ENCODE measurements at regions not wholly inside any gene's neighbourhood (a gene's known extent, or its start where the extent isn't known, plus 50 kb on each side); places are given as distances from the start of the nearest gene placed in this dataset.
"Not testable (repeated sequence)": the region's sequence is repeated elsewhere in the genome, so short reads cannot be mapped to it uniquely, and the experiment has no call there.

DNA sequence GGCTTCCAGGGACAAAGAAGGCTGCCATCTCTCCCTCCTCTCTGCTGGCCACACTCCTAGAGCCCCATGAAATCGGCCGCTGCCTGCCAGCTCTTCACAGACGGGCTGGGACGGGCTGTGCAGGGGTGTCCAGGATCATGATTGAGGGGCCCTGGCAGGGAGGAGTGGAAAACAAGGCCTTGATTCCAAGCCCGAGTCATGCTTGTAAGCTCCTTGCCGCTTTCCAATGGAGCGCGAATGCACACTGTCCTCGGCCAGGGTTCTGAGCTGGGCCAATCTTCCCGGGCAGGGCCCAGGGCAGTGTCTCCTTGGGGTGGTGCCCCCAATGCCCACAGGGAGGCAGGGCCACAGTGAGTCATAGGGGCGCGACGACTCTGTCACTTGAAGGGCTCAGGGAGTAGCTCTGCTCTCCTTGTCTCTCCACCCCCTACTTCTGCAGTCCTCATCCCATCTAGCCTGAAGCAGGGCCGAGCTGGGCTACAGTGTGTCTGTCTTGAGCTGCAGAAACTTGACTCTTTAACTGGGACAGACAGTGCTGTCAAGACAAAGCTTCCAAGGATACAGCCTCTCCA, 186.2 kb upstream of the SVIL start:
- DNase-seq: no peak

DNA sequence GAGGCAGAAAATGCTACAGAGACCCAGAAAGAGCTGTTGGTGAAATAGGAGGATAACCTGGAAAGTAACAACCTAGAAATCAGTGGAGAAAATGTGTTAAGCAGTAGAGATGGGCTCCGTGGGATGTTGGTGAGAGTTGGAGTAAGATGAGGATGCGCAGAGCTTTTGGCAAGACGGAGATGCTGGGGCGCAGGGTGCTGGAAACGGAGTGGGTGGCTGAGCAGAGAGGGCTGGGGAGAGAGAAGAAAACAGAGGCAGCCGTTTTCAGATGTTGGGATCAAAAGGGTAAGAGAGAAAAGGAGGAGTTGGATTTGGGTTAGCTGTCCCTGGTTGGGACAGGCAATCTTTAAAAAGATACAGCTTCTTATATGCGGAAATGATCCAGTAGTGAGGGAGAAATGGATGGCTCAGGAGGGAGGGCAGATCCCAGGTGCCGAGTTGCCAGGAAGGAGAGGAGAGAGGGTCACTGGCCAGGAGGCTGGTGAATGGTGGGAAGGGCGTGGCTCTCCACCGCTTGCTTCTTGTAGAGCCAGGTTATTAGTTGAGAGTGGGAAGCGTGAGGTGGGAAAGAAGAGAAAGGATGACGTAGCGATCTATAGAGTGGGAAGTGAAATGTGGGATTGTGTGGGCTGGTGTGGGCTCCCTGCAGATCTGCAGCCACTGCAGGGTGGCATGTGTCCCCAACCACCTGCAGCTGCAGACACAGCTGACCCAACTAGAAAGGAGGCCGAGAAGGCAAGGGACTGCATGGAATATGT, 182.2 kb upstream of the SVIL start:
- no peak for DNase-seq

DNA sequence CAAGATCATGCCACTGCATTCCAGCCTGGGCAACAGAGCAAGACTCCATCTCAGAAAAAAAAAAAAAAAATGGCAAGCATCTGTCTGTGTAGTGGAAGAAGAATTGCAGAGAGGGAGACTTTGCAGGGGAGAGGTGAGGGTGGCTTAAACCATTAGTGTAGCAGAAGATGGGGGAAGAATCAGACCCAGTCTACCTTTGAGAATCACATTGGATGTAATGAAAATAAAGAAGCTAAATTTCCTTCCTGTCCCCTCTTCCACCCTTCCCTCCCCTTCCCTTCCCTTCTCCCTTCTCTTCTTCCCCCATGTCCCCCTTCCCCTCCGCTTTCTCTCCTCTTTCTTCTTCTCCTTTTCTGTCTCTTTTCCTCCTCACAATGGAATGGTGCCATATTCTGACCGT, 180.8 kb upstream of the SVIL start:
- no peak for DNase-seq

DNA sequence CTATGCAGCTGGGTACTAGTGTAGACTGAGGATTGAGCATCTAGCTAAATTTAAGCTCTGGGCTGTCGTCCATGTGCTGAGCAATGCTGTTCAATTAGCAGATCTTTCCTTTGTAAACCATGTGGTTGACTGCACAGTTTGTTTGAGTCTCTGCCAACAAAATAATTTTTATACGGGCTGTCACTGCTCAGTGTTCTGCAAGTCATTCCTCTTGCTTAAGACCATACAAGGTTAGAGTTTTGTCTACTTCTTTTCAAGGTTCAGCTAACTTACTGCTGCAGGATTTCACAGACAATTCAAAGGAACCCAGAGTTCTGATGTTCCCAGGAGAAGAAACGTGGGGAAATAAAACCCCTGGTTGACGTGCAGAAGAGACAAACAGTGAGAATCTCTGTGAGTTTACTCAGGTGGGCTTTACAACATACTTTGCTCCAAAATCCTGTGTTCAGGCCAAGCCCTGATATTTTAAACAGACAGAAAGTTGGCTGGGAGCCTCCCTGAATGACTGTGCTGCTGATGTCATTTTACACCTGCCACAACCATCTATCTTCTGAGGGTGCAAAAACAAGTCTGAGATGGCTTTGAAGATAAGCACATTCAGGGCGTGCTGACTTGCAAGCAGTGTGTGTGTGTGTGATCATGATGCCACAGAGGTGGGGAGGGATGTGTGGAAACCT, 177.1 kb upstream of the SVIL start:
- peak in 3 of 6 experiments; percentile 12 to 30 (median 22) for DNase-seq

DNA sequence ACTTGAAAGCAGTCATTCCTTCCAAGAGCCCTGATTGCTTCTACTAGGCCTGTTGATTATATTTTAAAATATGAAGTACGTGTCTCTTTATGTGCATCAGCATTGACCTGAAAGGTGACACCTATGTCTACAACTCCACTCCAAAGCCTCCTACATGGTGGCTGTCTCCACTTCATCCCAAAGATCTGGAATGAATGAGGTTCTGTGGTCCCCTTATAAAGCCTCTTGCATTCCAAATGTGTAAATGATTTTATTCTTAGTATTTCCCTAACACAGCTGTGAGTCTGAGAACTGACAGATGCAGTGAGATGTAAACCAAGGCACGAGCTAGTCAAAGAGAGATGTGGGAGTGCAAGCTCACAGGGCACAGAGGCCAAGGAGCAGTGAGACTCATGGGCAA, 176.0 kb upstream of the SVIL start:
- DNase-seq: no peak

DNA sequence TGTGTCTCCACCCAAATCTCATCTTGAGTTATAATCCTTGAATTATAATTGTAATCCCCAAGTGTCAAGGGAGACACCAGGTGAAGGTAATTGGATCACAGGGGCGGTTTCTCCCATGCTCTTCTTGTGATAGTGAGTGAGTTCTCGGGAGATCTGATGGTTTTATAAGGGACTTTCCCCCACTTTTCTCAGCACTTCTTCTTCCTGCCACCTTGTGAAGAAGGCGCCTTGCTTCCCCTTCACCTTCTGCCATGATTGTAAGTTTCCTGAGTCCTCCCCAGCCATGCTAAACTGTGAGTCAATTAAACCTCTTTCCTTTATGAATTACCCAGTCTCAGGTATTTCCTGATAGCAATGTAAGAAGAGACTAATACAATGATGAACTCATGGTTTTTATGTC, 175.5 kb upstream of the SVIL start:
- not testable (repeated sequence) for DNase-seq

DNA sequence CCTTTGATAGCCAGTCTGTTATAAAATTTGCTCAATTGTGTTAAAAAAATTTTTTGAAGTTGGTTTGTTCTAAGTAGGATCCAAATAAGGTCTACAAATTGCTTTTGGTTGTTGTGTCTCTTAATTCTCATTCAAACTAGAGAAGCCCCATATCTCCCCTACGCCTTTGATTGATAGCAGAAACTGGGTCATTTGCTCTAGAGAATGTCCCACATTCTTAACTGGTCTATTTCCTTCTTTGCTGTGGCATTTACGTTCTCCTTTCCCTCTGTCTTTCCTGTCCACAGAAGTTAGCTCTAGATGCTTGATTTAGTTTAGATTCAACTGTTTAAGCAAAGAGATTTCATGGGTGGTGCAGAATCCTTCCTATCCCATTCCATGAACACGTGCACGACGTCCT, 174.6 kb upstream of the SVIL start:
- no peak for DNase-seq

DNA sequence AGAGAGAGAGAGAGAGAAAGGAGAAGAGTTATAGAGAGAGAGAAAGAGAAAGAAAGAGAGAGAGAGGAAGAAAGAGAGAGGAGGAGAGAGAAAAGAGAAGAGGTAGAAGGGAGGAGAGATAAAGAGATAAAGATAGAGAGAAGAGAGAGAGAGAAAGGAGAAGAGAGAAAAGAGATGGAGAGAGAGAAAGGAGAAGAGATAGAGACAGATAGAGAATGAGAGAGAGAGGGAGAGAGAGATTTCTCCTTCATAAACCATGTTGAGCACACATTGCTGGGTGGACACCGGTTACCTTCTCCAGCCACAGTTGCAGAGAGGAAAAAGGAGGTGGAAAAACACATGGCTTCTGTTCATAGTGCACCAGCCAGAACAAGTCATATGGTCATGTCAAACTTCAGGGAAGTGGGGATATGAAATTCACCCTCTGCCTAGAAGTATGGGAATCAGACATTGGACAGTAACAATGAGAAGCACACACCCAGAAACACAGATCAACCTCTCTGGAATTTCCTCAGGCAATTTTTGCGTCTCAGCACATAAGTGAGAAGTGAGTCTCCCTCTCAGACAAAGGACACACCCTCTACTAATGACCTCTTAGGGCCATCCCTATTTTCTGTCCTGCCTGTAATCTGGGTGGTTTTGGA, 172.5 kb upstream of the SVIL start:
- DNase-seq: no peak

DNA sequence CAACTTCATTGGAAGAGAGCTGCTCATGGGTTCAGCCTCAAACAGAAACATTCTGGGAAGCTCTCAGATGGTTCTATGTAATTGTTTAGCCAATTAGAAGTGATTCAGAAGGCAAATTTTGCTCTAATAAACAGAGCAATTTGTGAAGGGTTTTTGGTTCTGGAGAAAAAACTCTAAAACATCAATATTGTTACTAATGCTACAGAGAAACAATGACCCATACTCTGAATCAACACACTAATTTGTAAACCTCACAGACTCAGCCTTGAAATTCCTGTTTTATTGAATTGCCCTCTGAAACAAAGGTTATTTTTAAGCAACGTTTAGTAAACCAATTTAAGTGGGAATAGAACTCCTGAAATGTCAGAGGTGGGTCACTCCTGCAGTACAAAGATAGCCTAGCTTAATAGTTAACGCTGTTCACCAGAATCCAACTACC, 171.6 kb upstream of the SVIL start:
- DNase-seq: no peak

DNA sequence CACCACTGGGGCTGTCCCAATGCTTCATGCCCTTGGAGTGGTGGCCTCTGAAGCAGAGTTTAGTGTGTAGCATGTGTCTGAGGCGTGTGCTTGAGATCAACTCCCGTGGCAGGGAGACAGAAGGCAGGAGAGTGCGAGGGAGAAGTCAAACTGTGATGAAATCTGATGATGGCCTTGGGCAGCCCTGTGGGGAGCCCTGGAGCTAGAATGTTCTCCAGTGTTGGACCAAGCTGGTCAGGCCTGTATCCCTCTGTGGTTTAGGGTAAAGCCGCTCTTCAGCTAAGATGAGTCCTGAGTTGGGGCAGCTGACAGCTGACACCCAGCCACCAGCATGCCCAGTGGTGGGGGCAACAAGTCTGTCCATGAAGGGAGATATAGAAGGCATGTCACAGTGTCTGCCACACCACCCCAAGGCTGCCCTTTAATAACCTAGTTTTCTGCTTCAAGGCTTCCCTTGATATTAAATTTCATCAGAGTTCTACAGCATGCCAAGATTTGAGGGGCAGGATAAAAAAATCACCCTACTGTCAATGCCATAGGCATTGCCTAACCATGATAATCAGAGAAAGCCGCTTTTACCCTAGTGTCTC, 170.5 kb upstream of the SVIL start:
- DNase-seq: no peak

DNA sequence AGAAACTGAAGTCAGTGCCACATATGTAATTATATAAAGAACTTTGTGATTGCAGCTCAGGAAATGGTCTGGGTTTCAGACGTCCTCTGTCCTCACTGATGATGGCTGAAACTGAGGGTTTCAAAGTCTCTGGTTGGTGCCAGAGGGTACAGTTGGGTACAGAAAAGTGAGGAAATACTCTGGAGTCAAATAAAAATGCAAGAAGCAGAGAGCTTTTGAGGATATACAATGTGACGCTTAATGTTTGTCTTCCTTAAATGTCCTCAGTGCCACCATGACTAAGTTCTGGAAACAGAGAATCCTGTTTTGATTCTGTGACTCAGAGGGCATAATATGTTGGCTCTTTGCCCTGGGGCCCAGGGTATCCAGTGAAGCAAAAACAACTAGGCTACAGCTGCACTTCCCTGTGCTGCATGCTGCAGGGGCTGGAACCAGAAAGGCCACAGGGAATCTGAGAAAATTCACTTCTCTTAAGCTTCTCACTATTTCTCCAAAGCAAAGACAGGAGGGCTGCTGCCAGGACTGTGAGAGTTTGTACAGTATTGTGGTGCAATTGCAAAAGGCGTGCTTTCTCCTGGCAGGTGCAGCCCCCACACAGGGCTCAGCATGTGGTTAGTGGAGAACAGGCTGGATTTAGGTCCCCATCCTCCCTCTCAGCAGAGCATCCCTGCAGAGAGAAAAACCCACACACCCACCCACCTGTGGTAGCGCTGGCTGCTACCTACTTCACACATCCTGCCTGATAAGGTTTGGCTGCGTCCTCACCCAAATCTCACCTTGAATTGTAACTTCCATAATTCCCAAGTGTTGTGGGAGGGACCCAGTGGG, 169.5 kb upstream of the SVIL start:
- DNase-seq: no peak

DNA sequence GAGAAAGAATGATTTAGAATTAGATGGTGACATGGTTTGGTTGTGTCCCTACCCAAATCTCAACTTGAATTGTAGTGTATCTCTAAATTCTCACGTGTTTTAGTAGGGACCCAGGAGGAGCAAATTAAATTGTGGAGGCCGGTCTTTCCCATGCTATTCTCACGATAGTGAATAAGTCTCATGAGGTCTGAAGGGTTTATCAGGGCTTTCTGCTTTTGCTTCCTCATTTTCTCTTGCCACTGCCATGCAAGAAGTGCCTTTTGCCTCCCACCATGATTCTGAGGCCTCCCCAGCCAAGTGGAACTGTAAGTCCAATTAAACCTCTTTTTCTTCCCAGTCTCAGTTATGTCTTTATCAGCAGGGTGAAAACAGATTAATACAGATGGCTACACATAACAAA, 167.4 kb upstream of the SVIL start:
- DNase-seq: no peak

DNA sequence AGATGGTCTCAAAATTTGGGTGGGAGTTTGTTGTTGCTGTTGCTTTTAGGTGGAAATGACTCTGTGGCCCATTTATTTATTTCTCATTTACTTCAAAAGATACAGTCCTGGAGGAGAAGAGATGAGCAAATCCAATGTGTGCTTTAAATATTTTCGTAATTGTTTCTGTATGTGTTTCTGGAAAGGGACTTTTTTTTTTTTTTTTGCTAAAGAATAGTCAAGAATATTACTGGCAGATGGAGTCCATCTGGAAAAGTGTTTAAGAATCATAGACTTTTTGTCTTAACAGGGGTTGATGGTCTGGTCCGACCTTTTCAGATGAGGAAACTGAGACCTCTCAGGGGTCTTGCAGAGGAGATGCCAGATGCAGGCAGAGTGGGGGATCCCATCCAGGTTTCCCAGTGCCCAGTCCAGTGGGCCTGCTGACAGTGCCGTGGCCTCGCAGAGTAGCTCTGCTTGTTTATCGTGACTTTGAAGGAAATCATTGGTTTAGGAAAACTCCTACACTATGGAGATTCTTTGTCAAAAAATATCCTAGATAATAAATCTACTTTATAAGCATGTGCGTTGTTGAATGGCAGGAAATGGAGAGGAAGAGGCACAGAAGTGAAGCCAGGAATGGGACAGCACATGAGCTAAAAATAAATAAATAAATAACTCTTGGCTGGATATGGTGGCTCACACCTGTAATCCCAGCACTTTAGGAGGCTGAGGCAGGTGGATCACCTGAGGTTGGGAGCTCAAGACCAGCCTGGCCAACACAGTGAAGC, 164.3 kb upstream of the SVIL start:
- DNase-seq: no peak

DNA sequence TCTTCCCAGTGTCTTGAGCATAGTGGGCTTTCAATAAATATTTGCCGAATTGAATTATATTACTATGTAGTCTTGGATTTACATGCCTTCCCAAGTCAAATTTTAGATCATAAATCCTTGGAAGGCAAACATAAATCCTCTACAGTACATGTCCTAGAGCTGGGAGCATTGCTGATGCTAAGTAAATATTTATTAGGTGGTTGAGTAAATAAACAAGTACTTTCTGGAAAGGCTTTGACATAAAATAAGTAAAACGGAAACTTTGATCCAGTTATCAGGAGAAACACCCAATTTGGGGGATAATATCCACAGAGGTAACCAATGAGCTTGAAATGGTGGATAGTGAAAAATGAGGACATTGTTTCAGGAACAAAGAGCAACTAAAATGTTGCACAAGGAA, 162.8 kb upstream of the SVIL start:
- no peak for DNase-seq

DNA sequence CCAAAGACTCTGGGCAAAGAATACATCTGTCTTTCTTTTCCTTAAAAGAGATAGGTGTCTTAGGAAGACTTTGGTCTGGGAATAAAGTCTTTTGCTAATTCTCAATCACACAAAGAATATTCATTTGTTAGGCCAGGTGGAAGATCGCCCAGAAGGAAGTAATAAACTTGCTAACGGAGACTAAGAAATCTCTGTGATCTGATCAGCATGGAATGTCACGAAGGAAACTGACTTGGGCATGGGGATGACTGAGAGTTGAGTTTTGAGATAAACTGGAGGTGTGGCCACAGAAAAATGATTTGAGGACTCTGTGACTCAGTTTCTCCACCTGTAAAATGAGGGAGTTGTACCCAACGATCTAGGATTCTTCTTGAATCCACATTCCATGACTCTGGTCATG, 161.1 kb upstream of the SVIL start:
- no peak for DNase-seq

DNA sequence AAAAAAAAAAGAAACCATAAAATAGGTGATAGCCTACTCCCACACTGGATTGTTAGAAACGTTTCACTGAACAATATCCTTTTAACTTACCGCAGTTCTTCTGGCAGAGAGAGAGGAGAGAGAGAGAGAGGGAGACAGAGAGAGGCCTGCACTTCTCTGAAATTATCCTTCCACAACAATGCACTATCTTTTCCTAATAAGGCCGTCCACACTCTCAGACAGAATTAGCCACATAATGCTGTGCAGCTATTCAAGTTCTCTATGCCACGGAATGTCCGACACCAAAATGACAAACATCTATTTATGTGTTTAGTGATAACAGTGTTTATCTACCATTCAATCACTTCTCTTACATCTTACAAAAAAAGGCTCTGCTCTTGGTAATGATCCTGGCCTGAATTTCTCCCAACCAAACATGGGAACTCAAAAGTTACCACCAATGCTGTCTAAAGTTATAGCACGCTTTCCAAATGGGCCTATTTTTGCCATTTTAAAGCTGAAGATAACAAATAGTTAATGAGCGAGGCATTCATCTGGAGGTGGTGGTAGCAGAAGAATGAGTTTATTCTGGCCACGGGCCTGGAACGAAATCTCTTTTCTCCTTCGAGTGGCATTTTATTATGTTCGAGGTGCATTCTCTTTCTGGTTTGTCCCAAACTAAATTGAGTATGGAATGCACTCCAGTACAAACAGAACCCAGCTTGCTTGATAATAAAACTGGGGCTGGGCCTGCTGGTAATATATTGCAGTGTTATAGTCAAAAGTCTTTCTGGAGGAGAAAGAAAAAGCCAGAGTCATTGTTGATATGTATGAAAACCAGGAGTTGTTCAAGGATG, 160.2 kb upstream of the SVIL start:
- no peak for DNase-seq

DNA sequence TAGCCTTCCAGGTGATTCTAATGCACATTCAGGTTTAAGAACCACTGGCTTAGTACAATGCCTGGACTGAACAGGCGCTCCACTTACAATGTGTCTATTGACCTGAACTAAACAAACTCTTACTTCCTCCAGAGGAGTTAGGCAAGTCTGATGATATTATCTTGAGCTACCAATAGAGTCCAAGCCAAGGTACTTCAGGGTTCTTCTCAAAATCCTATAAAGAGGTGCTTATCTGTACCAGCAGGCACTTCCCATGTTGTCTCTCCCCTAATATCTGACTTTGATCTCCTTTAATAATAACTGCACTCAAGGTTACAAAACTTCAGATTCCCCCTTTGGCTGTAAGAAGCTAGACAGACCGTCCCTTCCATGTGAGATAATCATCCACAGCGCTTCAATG, 157.0 kb upstream of the SVIL start:
- DNase-seq: no peak

DNA sequence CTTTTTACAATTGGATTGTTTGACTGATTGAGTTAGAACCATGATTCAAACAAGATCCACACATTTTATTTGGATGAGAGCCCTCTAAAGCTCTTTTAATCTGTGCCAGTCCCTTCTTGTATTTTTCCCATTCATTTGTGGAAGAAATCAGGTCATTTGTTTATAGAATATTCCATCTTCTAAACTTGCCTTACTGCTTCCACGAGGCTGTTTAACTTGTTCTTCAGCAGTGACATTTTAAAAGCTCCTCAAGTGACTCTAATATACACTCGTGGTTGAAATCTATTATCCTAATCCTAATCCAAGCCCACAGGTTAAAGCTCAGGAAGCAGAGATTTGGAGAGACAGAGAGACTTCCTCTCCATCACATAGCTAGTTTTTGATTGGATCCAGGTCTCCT, 155.4 kb upstream of the SVIL start:
- no peak for DNase-seq

DNA sequence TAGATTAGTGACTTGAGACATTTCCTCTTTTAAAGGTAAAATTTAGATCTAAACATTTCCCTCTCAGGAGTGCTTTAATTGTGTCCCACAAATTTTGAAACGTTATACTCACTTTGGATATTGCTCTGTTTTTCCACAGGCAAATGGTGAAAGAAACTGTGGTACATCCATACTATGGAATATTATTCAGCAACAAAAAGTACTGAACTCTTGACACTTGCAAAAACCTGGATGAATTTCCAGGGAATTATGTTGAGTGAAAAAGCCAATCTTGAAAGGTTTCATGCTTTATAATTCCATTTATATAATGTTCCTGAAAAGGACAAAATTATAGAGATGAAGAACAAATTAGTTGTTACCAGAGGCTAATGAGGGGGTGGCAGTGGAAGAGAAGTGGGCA, 153.3 kb upstream of the SVIL start:
- no peak for DNase-seq

DNA sequence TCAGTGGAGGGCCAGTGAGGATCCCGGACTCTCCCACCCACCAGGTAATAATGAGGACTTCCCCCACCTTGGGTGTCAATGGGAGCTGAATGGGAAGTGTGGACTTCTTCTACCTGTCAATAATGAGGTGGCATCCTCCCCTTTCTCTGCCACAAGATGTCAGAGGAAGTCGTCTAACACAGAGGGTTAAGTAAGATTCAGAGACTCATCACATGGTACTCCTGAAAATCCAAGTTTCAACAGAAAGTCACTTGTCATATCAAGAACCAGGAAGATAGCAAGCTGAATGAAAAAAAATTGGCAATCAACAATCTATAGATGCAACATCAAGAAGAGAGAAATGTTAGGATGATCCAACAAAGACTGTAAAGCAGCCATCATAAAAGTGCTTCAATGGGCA, 150.9 kb upstream of the SVIL start:
- no peak for DNase-seq

All from stimulated activated naive CD4-positive, alpha-beta T cell (primary cell).